Right cardiac atrium (tissue), 5 donors: ENCODE measurements at regions not wholly inside any gene's neighbourhood (a gene's known extent, or its start where the extent isn't known, plus 50 kb on each side); places are given as distances from the start of the nearest gene placed in this dataset.

ENCODE experiments used
- ATAC-seq, 2 donors: fragments of 200-7000 bp; cut with Tn5 transposase; one replicate each; pipeline versions ENCODE4 v1.8.0 to v1.9.1; 2020; ENCODE audit warnings: moderate library complexity in 2 of 2, mild to moderate bottlenecking in 1 of 2
- DNase-seq, 3 donors: peaks; one replicate each; pipeline ENCODE4 v3.0.0-alpha.2; 2020
- H3K27ac ChIP-seq: one replicate; pipeline ENCODE4 v1.5.1; 2013; ENCODE audit warnings: mild to moderate bottlenecking, low read length, control low read depth, moderate library complexity
- H3K27me3 ChIP-seq: one replicate; pipeline ENCODE4 v1.6.1; 2013; ENCODE audit not compliant: control insufficient read depth, insufficient read depth
- H3K4me1 ChIP-seq: one replicate; pipeline ENCODE4 v1.6.1; 2013; ENCODE audit warnings: low read length; ENCODE audit not compliant: control insufficient read depth, insufficient read depth
- H3K4me3 ChIP-seq: one replicate; pipeline ENCODE4 v1.5.1; 2013; ENCODE audit warnings: low read length, control low read depth
- H3K9me3 ChIP-seq: one replicate; pipeline ENCODE4 v1.6.1; 2013; ENCODE audit warnings: low read length; ENCODE audit not compliant: control insufficient read depth
- WGBS: extraction: QIAGEN DNeasy Blood & Tissue Kit; methylation state at CpG from one replicate; pipeline ENCODE4 v1.1.7; 2013; 5-methylcytosine and 5-hydroxymethylcytosine counted together
- intact Hi-C, 4 donors: fragments of 100-400 bp; cut with DNase I; formaldehyde crosslinking; loops; one replicate each; pipeline versions ENCODE4 v1.11.0 to v1.14.0; 2022 to 2023
- donor health status: healthy with polysubstance abuse.
- donor health status: DM: no; HTN: yes; CAD: no.
- donor health status: DM: no; HTN: no; CAD: no.
- donor health status: DM: no; HTN: yes; CAD: no; lungs with severe emphysema.
- donor health status: DM: yes; HTN: yes; CAD: no.

GRCh38 chr2:65834062-65834461 is 401.7 kb upstream of the SPRED2 start:
- intact Hi-C loops = no loop called here
- no peak for ATAC-seq
- WGBS = 69% methylated on average over 6 of the region's 6 CpGs

GRCh38 chr2:65831509-65831908 is 399.1 kb upstream of the SPRED2 start:
- intact Hi-C loops = no loop called here
- peak in 1 of 2 donors; percentile 81 for ATAC-seq
- 45% methylated on average over 1 of the region's 1 CpG for WGBS

More at GRCh38 chr2:65834062-65834461, 401.7 kb upstream of the SPRED2 start:
- H3K9me3 ChIP-seq = no peaks in the 10 kb centered on the region
- no peaks in the 10 kb centered on the region for H3K4me1 ChIP-seq
- no peak overlapping the region for H3K4me3 ChIP-seq
- no peak for DNase-seq
- no peaks in the 10 kb centered on the region for H3K27me3 ChIP-seq
- H3K27ac ChIP-seq = no peak overlapping the region

GRCh38 chr2:65826567-65826966 is 394.2 kb upstream of the SPRED2 start:
- intact Hi-C loops = no loop called here
- Histone ChIP-seq H3K27me3 (no peaks in the 10 kb centered on the region), H3K27ac (no peak overlapping the region), H3K4me3 (no peak overlapping the region), H3K9me3 (no peaks in the 10 kb centered on the region), H3K4me1 (no peaks in the 10 kb centered on the region)
- DNase-seq (no peak), ATAC-seq (no peak)
- WGBS = 50% methylated on average over 1 of the region's 1 CpG

More at GRCh38 chr2:65831509-65831908, 399.1 kb upstream of the SPRED2 start:
- no peaks in the 10 kb centered on the region for H3K4me1 ChIP-seq
- H3K4me3 ChIP-seq = no peak overlapping the region
- H3K9me3 ChIP-seq = no peaks in the 10 kb centered on the region
- H3K27me3 ChIP-seq = no peaks in the 10 kb centered on the region
- peak in 1 of 3 donors; percentile 50 for DNase-seq
- H3K27ac ChIP-seq = no peak overlapping the region

- Histone ChIP-seq H3K27me3 (no peaks in the 10 kb centered on the region), H3K4me1 (no peaks in the 10 kb centered on the region), H3K27ac (no peak overlapping the region), H3K4me3 (no peak overlapping the region), H3K9me3 (no peaks in the 10 kb centered on the region)
- WGBS = 77% methylated on average over 4 of the region's 4 CpGs
- DNase-seq (no peak), ATAC-seq (no peak)
- intact Hi-C loops = no loop called here
Measured at GRCh38 chr2:65823511-65823910, 391.1 kb upstream of the SPRED2 start.

- WGBS = 73% methylated on average over 6 of the region's 6 CpGs
- no peak overlapping the region for H3K27ac ChIP-seq
- H3K4me3 ChIP-seq = no peak overlapping the region
- DNase-seq = no peak
- intact Hi-C loops = no loop called here
- H3K4me1 ChIP-seq = no peaks in the 10 kb centered on the region
- no peak for ATAC-seq
- H3K27me3 ChIP-seq = no peaks in the 10 kb centered on the region
- H3K9me3 ChIP-seq = no peaks in the 10 kb centered on the region
Measured at GRCh38 chr2:65820454-65820853, 388.1 kb upstream of the SPRED2 start.

GRCh38 chr2:65819963-65820362 is 387.6 kb upstream of the SPRED2 start:
- intact Hi-C loops = no loop called here
- Histone ChIP-seq H3K4me1 (no peaks in the 10 kb centered on the region), H3K9me3 (no peaks in the 10 kb centered on the region), H3K27me3 (no peaks in the 10 kb centered on the region), H3K4me3 (no peak overlapping the region), H3K27ac (no peak overlapping the region)
- DNase-seq (no peak), ATAC-seq (no peak)
- whole genome bisulfite sequencing = 85% methylated on average over 1 of the region's 1 CpG

GRCh38 chr2:65818873-65819451 is 386.6 kb upstream of the SPRED2 start:
- Histone ChIP-seq H3K4me1 (no peaks in the 10 kb centered on the region), H3K27me3 (no peaks in the 10 kb centered on the region), H3K4me3 (no peak overlapping the region), H3K27ac (no peak overlapping the region), H3K9me3 (no peaks in the 10 kb centered on the region)
- 48% methylated on average over 3 of the region's 3 CpGs for WGBS
- intact Hi-C loops = no loop called here
- ATAC-seq (no peak), DNase-seq (no peak)

GRCh38 chr2:65813631-65814173 is 381.3 kb upstream of the SPRED2 start:
- Histone ChIP-seq H3K9me3 (no peaks in the 10 kb centered on the region), H3K27ac (no peak overlapping the region), H3K27me3 (no peaks in the 10 kb centered on the region), H3K4me1 (no peaks in the 10 kb centered on the region), H3K4me3 (no peak overlapping the region)
- ATAC-seq = no peak
- no peak for DNase-seq
- intact Hi-C loops = no loop called here
- WGBS = 85% methylated on average over 2 of the region's 2 CpGs

GRCh38 chr2:65812887-65813286 is 380.5 kb upstream of the SPRED2 start:
- intact Hi-C loops = no loop called here
- H3K9me3 ChIP-seq = no peaks in the 10 kb centered on the region
- no peaks in the 10 kb centered on the region for H3K4me1 ChIP-seq
- DNase-seq (no peak), ATAC-seq (no peak)
- WGBS = 80% methylated on average over 3 of the region's 3 CpGs
- no peak overlapping the region for H3K4me3 ChIP-seq
- no peaks in the 10 kb centered on the region for H3K27me3 ChIP-seq
- H3K27ac ChIP-seq = no peak overlapping the region

GRCh38 chr2:65807942-65808341 is 375.5 kb upstream of the SPRED2 start:
- DNase-seq (no peak), ATAC-seq (no peak)
- WGBS = 86% methylated on average over 4 of the region's 4 CpGs
- intact Hi-C loops = no loop called here
- Histone ChIP-seq H3K27ac (no peak overlapping the region), H3K27me3 (no peaks in the 10 kb centered on the region), H3K4me3 (no peak overlapping the region), H3K4me1 (no peaks in the 10 kb centered on the region), H3K9me3 (no peaks in the 10 kb centered on the region)

- Histone ChIP-seq H3K9me3 (no peaks in the 10 kb centered on the region), H3K27me3 (no peaks in the 10 kb centered on the region), H3K4me1 (no peaks in the 10 kb centered on the region), H3K27ac (no peak overlapping the region), H3K4me3 (no peak overlapping the region)
- no peak for ATAC-seq
- intact Hi-C loops = no loop called here
- DNase-seq = no peak
- 96% methylated on average over 3 of the region's 3 CpGs for WGBS
Measured at GRCh38 chr2:65804777-65805176, 372.4 kb upstream of the SPRED2 start.
